ENCODE measurements at regions not wholly inside any gene's neighbourhood (a gene's known extent, or its start where the extent isn't known, plus 50 kb on each side); places are given as distances from the start of the nearest gene placed in this dataset.
A peak's percentile ranks its signal among the peaks of the same experiment; 100 is the strongest.

DNA sequence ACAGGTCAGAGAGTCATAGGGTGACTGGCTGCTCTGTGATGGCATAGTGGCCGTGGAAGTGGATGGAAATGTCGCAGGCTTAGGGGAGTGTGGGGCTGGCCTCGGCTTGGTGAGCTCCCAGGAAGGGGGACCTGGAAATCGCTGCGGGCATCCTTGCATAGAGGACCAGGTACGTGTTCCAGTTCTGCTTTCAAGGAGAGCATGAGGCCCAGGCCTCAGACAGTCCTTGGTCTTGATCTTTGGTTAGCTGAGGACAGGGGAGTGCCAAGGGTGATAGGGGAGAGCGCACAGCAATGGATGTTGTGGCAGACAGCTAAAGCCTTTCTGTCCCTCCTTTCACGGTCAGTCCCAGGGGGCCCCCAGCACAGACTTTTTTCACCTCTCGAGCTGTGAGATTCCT lies 110.5 kb downstream of the SNRPN start:
- peaks cover 98% of the 10 kb centered on the region for H3K36me3 ChIP-seq (ENCODE audit: insufficient read depth, low read length)
- H3K27me3 Mint-ChIP-seq, result no peaks in the 10 kb centered on the region
- H3K4me3 ChIP-seq (ENCODE audit: low read length), result no peak overlapping the region
- peaks cover 100% of the 10 kb centered on the region for H3K9me3 ChIP-seq (ENCODE audit: low read length)
- CTCF ChIA-PET, result no interaction called here
- H3K27me3 ChIP-seq (ENCODE audit: insufficient read depth, low read length, poor library complexity, severe bottlenecking), result no peaks in the 10 kb centered on the region
- H3K27ac Mint-ChIP-seq, result no peak overlapping the region
- DNase-seq, result no peak
- H3K9me3 Mint-ChIP-seq, result peaks cover 40 to 100% (median 100%) of the 10 kb centered on the region in 5 donors
- H3K4me1 ChIP-seq (ENCODE audit: insufficient read depth, low read length), result no peaks in the 10 kb centered on the region
- H3K4me3 Mint-ChIP-seq, result no peak overlapping the region
- H3K4me1 Mint-ChIP-seq, result no peaks in the 10 kb centered on the region
- peaks cover 71 to 100% (median 99%) of the 10 kb centered on the region in 3 donors for H3K36me3 Mint-ChIP-seq
- POLR2A ChIA-PET, result no interaction called here
- H3K27ac ChIP-seq (ENCODE audit: low read depth, low read length), result no peak overlapping the region

DNA sequence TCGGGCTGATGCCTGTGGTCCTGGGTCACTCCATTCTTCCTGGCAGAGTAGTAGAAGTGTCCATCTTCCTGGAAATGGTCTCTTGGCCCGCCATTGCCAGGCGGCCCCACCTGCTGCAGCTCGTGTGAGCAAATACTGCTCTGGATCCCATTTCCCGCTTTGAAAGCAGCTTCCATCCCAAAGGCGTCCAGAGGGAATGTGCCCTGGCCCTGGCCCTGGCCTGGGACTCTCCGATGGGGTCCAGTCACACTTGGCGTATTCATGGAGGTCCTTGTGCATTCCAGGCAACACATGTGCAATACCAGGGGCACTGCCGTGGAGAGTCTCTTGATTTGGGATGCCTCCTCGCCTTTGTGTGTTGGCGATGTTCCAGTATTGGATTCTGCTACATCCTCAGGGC lies 111.1 kb downstream of the SNRPN start:
- ChIA-PET CTCF (no interaction called here), POLR2A (no interaction called here)
- Histone ChIP-seq H3K36me3 (ENCODE audit: insufficient read depth, low read length) (peaks cover 98% of the 10 kb centered on the region), H3K9me3 (ENCODE audit: low read length) (peaks cover 100% of the 10 kb centered on the region), H3K4me3 (ENCODE audit: low read length) (peak overlapping the region; percentile 14), H3K4me1 (ENCODE audit: insufficient read depth, low read length) (no peaks in the 10 kb centered on the region), H3K27ac (ENCODE audit: low read depth, low read length) (no peak overlapping the region), H3K27me3 (ENCODE audit: insufficient read depth, low read length, poor library complexity, severe bottlenecking) (no peaks in the 10 kb centered on the region)
- Mint-ChIP-seq H3K27ac (no peak overlapping the region), H3K9me3 (peaks cover 34 to 100% (median 100%) of the 10 kb centered on the region in 5 donors), H3K4me3 (no peak overlapping the region), H3K36me3 (peaks cover 72 to 100% (median 99%) of the 10 kb centered on the region in 3 donors), H3K4me1 (no peaks in the 10 kb centered on the region), H3K27me3 (no peaks in the 10 kb centered on the region)
- no peak for DNase-seq

DNA sequence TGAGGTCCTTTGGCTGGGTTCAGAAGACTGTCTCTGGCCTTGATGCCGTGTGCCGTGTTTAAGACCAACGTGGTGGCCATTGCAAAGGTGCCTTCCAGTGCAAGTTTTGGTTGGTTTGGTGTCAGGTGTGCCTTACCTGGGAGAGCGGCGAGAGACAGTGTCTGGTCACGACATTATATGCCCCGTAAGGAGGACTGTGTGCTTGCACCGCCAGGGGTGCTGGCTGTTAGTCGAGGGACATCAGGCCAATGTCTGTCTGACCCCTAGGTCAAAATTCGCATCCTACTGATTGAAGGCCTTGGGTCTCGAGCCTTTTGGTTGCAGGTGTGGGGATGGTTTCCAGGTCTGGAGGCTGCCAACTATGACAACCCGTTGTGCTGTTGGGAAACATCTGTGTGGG lies 111.9 kb downstream of the SNRPN start:
- Mint-ChIP-seq H3K9me3 (peaks cover 33 to 100% (median 100%) of the 10 kb centered on the region in 5 donors), H3K27me3 (no peaks in the 10 kb centered on the region), H3K4me3 (peak overlapping the region in 1 of 7 donors; percentile 13), H3K36me3 (peaks cover 73 to 100% (median 100%) of the 10 kb centered on the region in 3 donors), H3K4me1 (no peaks in the 10 kb centered on the region), H3K27ac (no peak overlapping the region)
- no peak for DNase-seq
- ChIA-PET POLR2A (no interaction called here), CTCF (no interaction called here)
- Histone ChIP-seq H3K4me3 (ENCODE audit: low read length) (no peak overlapping the region), H3K9me3 (ENCODE audit: low read length) (peaks cover 100% of the 10 kb centered on the region), H3K27ac (ENCODE audit: low read depth, low read length) (no peak overlapping the region), H3K27me3 (ENCODE audit: insufficient read depth, low read length, poor library complexity, severe bottlenecking) (no peaks in the 10 kb centered on the region), H3K36me3 (ENCODE audit: insufficient read depth, low read length) (peaks cover 98% of the 10 kb centered on the region), H3K4me1 (ENCODE audit: insufficient read depth, low read length) (no peaks in the 10 kb centered on the region)

DNA sequence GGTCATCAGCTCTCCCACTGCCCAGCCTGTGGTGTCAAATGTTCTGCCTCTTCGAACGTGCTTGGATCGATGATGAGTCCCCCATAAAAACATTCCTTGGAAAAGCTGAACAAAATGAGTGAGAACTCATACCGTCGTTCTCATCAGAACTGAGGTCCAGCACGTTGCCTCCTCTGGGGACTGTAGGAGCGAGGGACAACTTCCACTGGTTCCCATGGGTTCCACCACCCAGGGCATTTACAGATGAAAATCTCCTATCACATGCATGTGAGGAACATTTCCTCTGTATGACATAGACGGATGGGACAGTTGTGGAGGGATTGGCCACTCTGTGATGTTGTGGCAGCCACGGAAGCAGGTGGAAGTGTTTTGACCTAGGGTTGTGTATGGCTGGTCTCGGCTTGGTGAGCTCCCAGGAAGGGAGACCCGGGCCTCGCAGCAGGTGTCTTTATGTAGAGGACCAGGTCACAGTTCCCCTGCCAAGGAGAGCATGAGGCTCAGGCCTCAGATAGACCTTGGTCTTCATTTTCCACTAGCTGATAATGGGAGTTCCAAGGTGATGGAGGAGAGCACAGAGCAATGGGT lies 113.0 kb downstream of the SNRPN start:
- Histone ChIP-seq H3K36me3 (ENCODE audit: insufficient read depth, low read length) (peaks cover 98% of the 10 kb centered on the region), H3K4me1 (ENCODE audit: insufficient read depth, low read length) (no peaks in the 10 kb centered on the region), H3K27ac (ENCODE audit: low read depth, low read length) (no peak overlapping the region), H3K4me3 (ENCODE audit: low read length) (peak overlapping the region; percentile 25), H3K9me3 (ENCODE audit: low read length) (peaks cover 100% of the 10 kb centered on the region), H3K27me3 (ENCODE audit: insufficient read depth, low read length, poor library complexity, severe bottlenecking) (no peaks in the 10 kb centered on the region)
- POLR2A ChIA-PET, result no interaction called here
- no peak for DNase-seq
- Mint-ChIP-seq H3K27me3 (no peaks in the 10 kb centered on the region), H3K4me3 (no peak overlapping the region), H3K27ac (no peak overlapping the region), H3K9me3 (peaks cover 33 to 100% (median 100%) of the 10 kb centered on the region in 5 donors), H3K4me1 (no peaks in the 10 kb centered on the region), H3K36me3 (peaks cover 75 to 100% (median 100%) of the 10 kb centered on the region in 3 donors)
- CTCF ChIA-PET, result no interaction called here

DNA sequence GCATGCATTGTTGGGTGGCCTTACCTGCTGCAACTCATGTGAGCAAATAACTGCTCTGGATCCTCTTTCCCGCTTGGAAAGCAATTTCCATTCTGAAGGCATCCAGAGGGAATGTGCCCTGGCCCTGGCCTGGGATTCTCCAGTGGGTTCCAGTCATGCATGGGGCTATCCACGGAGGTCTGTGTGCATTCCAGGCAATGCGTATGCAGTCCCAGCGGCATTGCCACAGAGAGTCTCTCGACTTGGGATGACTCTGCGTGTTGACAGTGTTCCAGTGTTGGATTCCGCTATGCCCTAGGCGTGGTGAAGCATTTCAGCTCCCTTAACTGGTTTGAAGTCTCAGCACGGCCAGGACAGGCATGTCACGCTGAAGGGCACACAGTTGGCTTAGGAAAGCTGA lies 113.9 kb downstream of the SNRPN start:
- POLR2A ChIA-PET, result no interaction called here
- Mint-ChIP-seq H3K9me3 (peaks cover 29 to 100% (median 100%) of the 10 kb centered on the region in 5 donors), H3K27me3 (no peaks in the 10 kb centered on the region), H3K27ac (no peak overlapping the region), H3K36me3 (peaks cover 71 to 100% (median 100%) of the 10 kb centered on the region in 3 donors), H3K4me1 (no peaks in the 10 kb centered on the region), H3K4me3 (no peak overlapping the region)
- H3K9me3 ChIP-seq (ENCODE audit: low read length), result peaks cover 100% of the 10 kb centered on the region
- DNase-seq, result peak in 1 of 5 donors; percentile 3
- no peaks in the 10 kb centered on the region for H3K4me1 ChIP-seq (ENCODE audit: insufficient read depth, low read length)
- no peak overlapping the region for H3K27ac ChIP-seq (ENCODE audit: low read depth, low read length)
- peaks cover 98% of the 10 kb centered on the region for H3K36me3 ChIP-seq (ENCODE audit: insufficient read depth, low read length)
- no peaks in the 10 kb centered on the region for H3K27me3 ChIP-seq (ENCODE audit: insufficient read depth, low read length, poor library complexity, severe bottlenecking)
- H3K4me3 ChIP-seq (ENCODE audit: low read length), result peak overlapping the region; percentile 21
- CTCF ChIA-PET, result no interaction called here

DNA sequence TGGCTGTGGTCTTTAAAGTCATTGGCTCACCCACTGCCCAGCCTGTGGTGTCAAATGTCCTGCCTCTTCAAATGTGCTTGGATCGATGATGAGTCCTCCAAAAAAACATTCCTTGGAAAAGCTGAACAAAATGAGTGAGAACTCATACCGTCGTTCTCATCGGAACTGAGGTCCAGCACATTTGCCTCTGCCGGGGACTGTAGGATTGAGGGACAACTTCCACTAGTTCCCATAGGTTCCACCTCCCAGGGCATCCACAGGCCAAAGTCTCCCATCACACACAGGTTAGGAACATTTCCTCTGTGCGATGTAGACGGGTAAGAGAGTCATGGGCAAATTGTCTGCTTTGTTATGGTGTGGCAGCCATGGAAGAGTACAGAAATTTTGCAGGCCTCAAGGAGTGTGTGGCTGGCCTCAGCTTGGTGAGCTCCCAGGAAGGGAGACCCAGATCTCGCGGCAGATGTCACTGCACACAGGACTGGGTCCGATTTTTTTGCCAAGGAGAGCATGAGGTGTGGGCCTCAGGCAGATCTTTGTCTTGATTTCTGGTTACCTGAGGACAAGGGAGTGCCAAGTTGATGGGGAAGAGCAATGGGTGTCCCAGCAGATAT lies 115.7 kb downstream of the SNRPN start:
- H3K4me1 ChIP-seq (ENCODE audit: insufficient read depth, low read length), result no peaks in the 10 kb centered on the region
- Mint-ChIP-seq H3K4me3 (no peak overlapping the region), H3K27me3 (no peaks in the 10 kb centered on the region), H3K27ac (no peak overlapping the region), H3K36me3 (peaks cover 72 to 100% (median 100%) of the 10 kb centered on the region in 3 donors), H3K9me3 (peaks cover 23 to 100% (median 100%) of the 10 kb centered on the region in 5 donors), H3K4me1 (no peaks in the 10 kb centered on the region)
- H3K4me3 ChIP-seq (ENCODE audit: low read length), result peak overlapping the region; percentile 26
- H3K9me3 ChIP-seq (ENCODE audit: low read length), result peaks cover 100% of the 10 kb centered on the region
- no peaks in the 10 kb centered on the region for H3K27me3 ChIP-seq (ENCODE audit: insufficient read depth, low read length, poor library complexity, severe bottlenecking)
- H3K27ac ChIP-seq (ENCODE audit: low read depth, low read length), result no peak overlapping the region
- CTCF ChIA-PET, result no interaction called here
- POLR2A ChIA-PET, result no interaction called here
- no peak for DNase-seq
- H3K36me3 ChIP-seq (ENCODE audit: insufficient read depth, low read length), result peaks cover 98% of the 10 kb centered on the region

DNA sequence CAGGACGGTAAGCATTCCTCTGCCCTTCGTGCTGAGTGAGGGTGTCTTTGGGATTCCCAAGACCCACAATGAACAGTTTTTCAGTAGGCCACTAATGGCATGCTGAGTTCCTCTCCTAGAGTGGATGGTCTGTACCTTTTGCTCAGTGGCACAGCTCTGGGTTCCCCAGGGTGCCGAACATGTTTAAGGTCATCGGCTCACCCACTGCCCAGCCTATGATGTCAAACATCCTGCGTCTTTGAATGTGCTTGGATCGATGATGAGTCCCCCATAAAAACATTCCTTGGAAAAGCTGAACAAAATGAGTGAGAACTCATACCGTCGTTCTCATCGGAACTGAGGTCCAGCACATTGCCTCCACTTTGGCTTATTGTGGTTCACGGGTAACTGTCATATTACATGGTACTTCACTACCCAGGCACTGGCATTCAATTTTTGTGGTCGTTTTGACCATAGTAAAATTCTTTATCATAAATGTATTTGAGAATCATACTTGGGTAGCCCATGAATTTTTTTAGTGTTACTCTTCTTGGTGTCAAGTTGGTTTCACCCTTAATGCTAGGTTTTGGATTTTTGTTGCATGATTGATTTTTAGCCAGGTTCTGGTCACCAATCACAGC lies 118.2 kb downstream of the SNRPN start:
- Histone ChIP-seq H3K36me3 (ENCODE audit: insufficient read depth, low read length) (peaks cover 98% of the 10 kb centered on the region), H3K27me3 (ENCODE audit: insufficient read depth, low read length, poor library complexity, severe bottlenecking) (no peaks in the 10 kb centered on the region), H3K27ac (ENCODE audit: low read depth, low read length) (no peak overlapping the region), H3K9me3 (ENCODE audit: low read length) (peaks cover 100% of the 10 kb centered on the region), H3K4me3 (ENCODE audit: low read length) (peak overlapping the region; percentile 18), H3K4me1 (ENCODE audit: insufficient read depth, low read length) (no peaks in the 10 kb centered on the region)
- Mint-ChIP-seq H3K4me1 (no peaks in the 10 kb centered on the region), H3K36me3 (peaks cover 69 to 100% (median 100%) of the 10 kb centered on the region in 3 donors), H3K27ac (no peak overlapping the region), H3K9me3 (peaks cover 19 to 100% (median 100%) of the 10 kb centered on the region in 5 donors), H3K4me3 (no peak overlapping the region), H3K27me3 (peaks cover 0 to 1% of the 10 kb centered on the region in 2 donors)
- CTCF ChIA-PET, result no interaction called here
- DNase-seq, result no peak
- POLR2A ChIA-PET, result no interaction called here

DNA sequence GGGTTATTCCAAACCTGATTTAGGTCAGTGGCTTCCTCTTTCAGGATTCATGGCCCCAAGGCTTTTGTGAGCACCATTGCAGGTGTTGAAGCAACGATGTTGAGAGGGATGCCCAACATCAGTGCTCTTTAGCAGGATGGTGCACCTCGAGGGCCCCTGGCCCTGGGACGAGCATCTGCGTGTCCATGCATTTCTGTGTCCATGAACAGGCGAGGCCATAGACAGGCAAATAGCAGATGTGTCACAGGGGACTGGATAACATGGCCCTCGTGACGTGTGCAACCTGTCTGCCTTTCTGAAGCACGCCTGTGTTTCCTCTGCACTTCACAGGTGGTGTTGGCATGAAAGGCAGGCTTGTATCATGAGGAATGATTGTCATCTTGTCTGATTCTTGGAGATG lies 132.3 kb downstream of the SNRPN start:
- ChIA-PET CTCF (no interaction called here), POLR2A (no interaction called here)
- Mint-ChIP-seq H3K4me1 (no peaks in the 10 kb centered on the region), H3K27me3 (peaks cover 0 to 2% of the 10 kb centered on the region in 2 donors), H3K36me3 (peaks cover 58 to 100% (median 100%) of the 10 kb centered on the region in 3 donors), H3K9me3 (peaks cover 32 to 100% (median 97%) of the 10 kb centered on the region in 5 donors), H3K4me3 (no peak overlapping the region), H3K27ac (no peak overlapping the region)
- Histone ChIP-seq H3K27ac (ENCODE audit: low read depth, low read length) (no peak overlapping the region), H3K27me3 (ENCODE audit: insufficient read depth, low read length, poor library complexity, severe bottlenecking) (no peaks in the 10 kb centered on the region), H3K4me3 (ENCODE audit: low read length) (no peak overlapping the region), H3K36me3 (ENCODE audit: insufficient read depth, low read length) (peaks cover 42% of the 10 kb centered on the region), H3K4me1 (ENCODE audit: insufficient read depth, low read length) (no peaks in the 10 kb centered on the region), H3K9me3 (ENCODE audit: low read length) (peaks cover 66% of the 10 kb centered on the region)
- DNase-seq, result no peak

All from CD8-positive, alpha-beta memory T cell (primary cell).